DMS 273 (cell line): ENCODE measurements at regions not wholly inside any gene's neighbourhood (a gene's known extent, or its start where the extent isn't known, plus 50 kb on each side); places are given as distances from the start of the nearest gene placed in this dataset.
"Not testable (repeated sequence)": the region's sequence is repeated elsewhere in the genome, so short reads cannot be mapped to it uniquely, and the experiment has no call there.

Experiments used
- DNase-seq: peaks from one replicate; lab custom pipeline; 2025; ENCODE audit not compliant: unreplicated experiment; lab: John Stamatoyannopoulos, UW

- no peak for DNase-seq
Measured at GRCh38 chr12:131620520-131620919, 90.4 kb upstream of the SFSWAP start.

- no peak for DNase-seq
Measured at GRCh38 chr12:131620946-131621681, 89.8 kb upstream of the SFSWAP start.

GRCh38 chr12:131621701-131622421 lies 89.0 kb upstream of the SFSWAP start:
- peak; percentile 41 for DNase-seq

GRCh38 chr12:131622422-131622955 lies 88.4 kb upstream of the SFSWAP start:
- DNase-seq = peak; percentile 15

- DNase-seq = not testable (repeated sequence)
Measured at GRCh38 chr12:131623404-131624368, 87.2 kb upstream of the SFSWAP start.

- peak; percentile 23 for DNase-seq
Measured at GRCh38 chr12:131624369-131624739, 86.5 kb upstream of the SFSWAP start.

GRCh38 chr12:131624756-131625501 lies 86.0 kb upstream of the SFSWAP start:
- DNase-seq = peak; percentile 39

- DNase-seq = not testable (repeated sequence)
Measured at GRCh38 chr12:131625966-131626722, 84.7 kb upstream of the SFSWAP start.

- DNase-seq = peak; percentile 22
Measured at GRCh38 chr12:131627151-131628022, 83.5 kb upstream of the SFSWAP start.

GRCh38 chr12:131628023-131628740 lies 82.7 kb upstream of the SFSWAP start:
- DNase-seq = no peak

- no peak for DNase-seq
Measured at GRCh38 chr12:131628766-131629448, 82.0 kb upstream of the SFSWAP start.

GRCh38 chr12:131631230-131631629 lies 79.7 kb upstream of the SFSWAP start:
- DNase-seq = no peak

GRCh38 chr12:131631889-131632651 lies 78.8 kb upstream of the SFSWAP start:
- not testable (repeated sequence) for DNase-seq

GRCh38 chr12:131632652-131633023 lies 78.3 kb upstream of the SFSWAP start:
- not testable (repeated sequence) for DNase-seq

GRCh38 chr12:131633610-131634009 lies 77.3 kb upstream of the SFSWAP start:
- DNase-seq = not testable (repeated sequence)

- no peak for DNase-seq
Measured at GRCh38 chr12:131634037-131634436, 76.9 kb upstream of the SFSWAP start.

GRCh38 chr12:131635012-131635411 lies 75.9 kb upstream of the SFSWAP start:
- not testable (repeated sequence) for DNase-seq
